ENCODE measurements at regions not wholly inside any gene's neighbourhood (a gene's known extent, or its start where the extent isn't known, plus 50 kb on each side); places are given as distances from the start of the nearest gene placed in this dataset.

- TF ChIP-seq RELA (IDR thresholded peaks at IDR 0.05; ENCODE audit: borderline replicate concordance, partially characterized antibody) (no peak), POLR2A (IDR thresholded peaks at IDR 0.05; ENCODE audit: low read depth, low read length) (no peak), BCL3 (IDR thresholded peaks at IDR 0.05; ENCODE audit: borderline replicate concordance, insufficient read depth, low read depth, low read length, poor library complexity, severe bottlenecking) (no peak), CEBPZ (IDR thresholded peaks at IDR 0.05; ENCODE audit: low read depth, low read length) (no peak), NRF1 (conservative IDR thresholded peaks at IDR 0.05; ENCODE audit: low read depth, low read length) (no peak), BCL11A (IDR thresholded peaks at IDR 0.05; ENCODE audit: low read depth, low read length) (no peak), FOS (IDR thresholded peaks at IDR 0.05; ENCODE audit: borderline replicate concordance, extremely low read depth, insufficient read length) (no peak), SMARCA5 (IDR thresholded peaks at IDR 0.05) (no peak), MAX (IDR thresholded peaks at IDR 0.05; ENCODE audit: low read depth, low read length) (no peak), CBX5 (IDR thresholded peaks at IDR 0.05; ENCODE audit: low read depth) (no peak), POLR2AphosphoS2 (IDR thresholded peaks at IDR 0.05; ENCODE audit: low read depth, low read length) (no peak), RBBP5 (conservative IDR thresholded peaks at IDR 0.05) (no peak), PRDM15 (CRISPR knock-in tag; IDR thresholded peaks at IDR 0.05) (no peak), RELB (IDR thresholded peaks at IDR 0.05; ENCODE audit: low read depth) (no peak)
Measured at GRCh38 chr6:29236634-29237033, 64.9 kb upstream of the OR14J1 start.
